ENCODE measurements at regions not wholly inside any gene's neighbourhood (a gene's known extent, or its start where the extent isn't known, plus 50 kb on each side); places are given as distances from the start of the nearest gene placed in this dataset.

- no TSS peak for BruUV-seq (replicated peaks)
- no peak overlapping the region for H3K4me2 ChIP-seq (ENCODE audit: low read length)
- H3K9me2 ChIP-seq (ENCODE audit: insufficient read depth) = no peaks in the 10 kb centered on the region
- ATAC-seq (no peak), DNase-seq (ENCODE audit: low read depth, low spot score) (no peak)
- no peaks in the 10 kb centered on the region for H3K27me3 ChIP-seq (ENCODE audit: insufficient read depth, low read length)
- ChIA-PET CTCF (no interaction called here), POLR2A (no interaction called here), RAD21 (ENCODE audit: low non-redundant PET in 1 of 2, low total read pairs in 2 of 2, uncharacterized antibody in 2 of 2, unreplicated experiment in 2 of 2) (no interaction called here)
- H2AFZ ChIP-seq (ENCODE audit: low read depth, low read length, poor library complexity, severe bottlenecking) = no peak overlapping the region
- TF ChIP-seq YY1 (IDR thresholded peaks at IDR 0.05; ENCODE audit: extremely low read depth, insufficient replicate concordance, low read depth, low read length) (no peak), TCF7L2 (IDR thresholded peaks at IDR 0.05; ENCODE audit: borderline replicate concordance, extremely low read depth, insufficient read depth, insufficient read length) (no peak), SRF (IDR thresholded peaks at IDR 0.05; ENCODE audit: low read depth) (no peak), SP1 (IDR thresholded peaks at IDR 0.05; ENCODE audit: low read depth) (no peak), SIN3A (IDR thresholded peaks at IDR 0.05; ENCODE audit: low read depth) (no peak), ELF1 (IDR thresholded peaks at IDR 0.05; ENCODE audit: borderline replicate concordance, low read depth) (no peak), ZNF274 (IDR thresholded peaks at IDR 0.05; ENCODE audit: low read depth, low read length) (no peak), CBX3 (IDR thresholded peaks at IDR 0.05; ENCODE audit: low read depth) (no peak), EZH2 (IDR thresholded peaks at IDR 0.05) (no peak), POLR2A (IDR thresholded peaks at IDR 0.05; ENCODE audit: borderline replicate concordance, extremely low read depth, insufficient read depth, insufficient read length) (no peak), CEBPB (IDR thresholded peaks at IDR 0.05; ENCODE audit: low read depth) (no peak), CTCF (IDR thresholded peaks at IDR 0.05 in 2 of 3, conservative IDR thresholded peaks at IDR 0.05 in 1 of 3; ENCODE audit: borderline replicate concordance in 1 of 3, insufficient read depth in 1 of 3, low read depth in 2 of 3, low read length in 2 of 3) (no peak), FOSL1 (IDR thresholded peaks at IDR 0.05; ENCODE audit: low read depth) (no peak), POLR2AphosphoS5 (IDR thresholded peaks at IDR 0.05; ENCODE audit: low read depth, low read length) (no peak), ZBTB33 (IDR thresholded peaks at IDR 0.05; ENCODE audit: extremely low read depth, insufficient replicate concordance, low read length) (no peak), RAD21 (IDR thresholded peaks at IDR 0.05; ENCODE audit: low read depth) (no peak), EZH2phosphoT487 (IDR thresholded peaks at IDR 0.05; ENCODE audit: borderline replicate concordance) (no peak), ATF3 (IDR thresholded peaks at IDR 0.05) (no peak)
- no peaks in the 10 kb centered on the region for H3K4me1 ChIP-seq (ENCODE audit: control insufficient read depth in 1 of 2, insufficient read depth in 2 of 2, low read length in 2 of 2)
- no peaks in the 10 kb centered on the region for H3K36me3 ChIP-seq (ENCODE audit: control insufficient read depth in 1 of 2, insufficient read depth in 2 of 2, low read length in 2 of 2)
- peaks cover 0 to 8% of the 10 kb centered on the region in 2 experiments; a peak in 1 of 4 replicates for H3K9me3 ChIP-seq (ENCODE audit: control insufficient read depth in 1 of 2, insufficient read depth in 1 of 2, low read depth in 1 of 2, low read length in 2 of 2)
- no peak overlapping the region for H3K9ac ChIP-seq (ENCODE audit: low read length)
- H3K4me3 ChIP-seq (replicated peaks in 1 of 2; ENCODE audit: low read depth in 1 of 2, low read length in 2 of 2) = no peak overlapping the region
- H3K79me2 ChIP-seq (ENCODE audit: insufficient read depth, low read length) = no peaks in the 10 kb centered on the region
- no peaks in the 10 kb centered on the region; the same call in 1 of the 2 replicates for H4K20me1 ChIP-seq (ENCODE audit: insufficient read depth)
- intact Hi-C loops (cut with micrococcal nuclease) = no loop called here
- H3K27ac ChIP-seq (ENCODE audit: low read depth, low read length) = no peak overlapping the region
Observed at GRCh38 chr6:99184696-99185095, 164.8 kb downstream of the FAXC start.

Measured in HCT116 (cell line).